ENCODE measurements at regions not wholly inside any gene's neighbourhood (a gene's known extent, or its start where the extent isn't known, plus 50 kb on each side); places are given as distances from the start of the nearest gene placed in this dataset.

DNA sequence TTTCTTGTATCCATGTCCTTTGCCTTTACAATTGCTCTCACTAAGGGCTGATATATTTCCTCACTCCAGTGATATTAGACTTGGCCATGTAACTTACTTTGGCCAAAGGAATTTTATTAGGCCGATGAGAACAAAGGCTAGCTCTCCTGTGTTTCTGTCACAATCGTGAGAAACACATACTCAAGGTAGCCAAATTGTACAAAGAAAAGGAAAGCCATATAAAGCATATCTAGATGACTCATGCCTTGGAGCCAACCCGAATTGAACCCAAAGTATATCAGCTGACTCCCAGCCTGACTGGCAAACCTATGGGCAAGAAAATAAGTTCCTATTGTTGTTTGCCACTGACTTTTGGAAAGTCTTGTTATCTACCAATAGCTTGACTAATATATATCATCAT is 371.7 kb upstream of the LRRC7 start:
- TF ChIP-seq, protein P1, sequence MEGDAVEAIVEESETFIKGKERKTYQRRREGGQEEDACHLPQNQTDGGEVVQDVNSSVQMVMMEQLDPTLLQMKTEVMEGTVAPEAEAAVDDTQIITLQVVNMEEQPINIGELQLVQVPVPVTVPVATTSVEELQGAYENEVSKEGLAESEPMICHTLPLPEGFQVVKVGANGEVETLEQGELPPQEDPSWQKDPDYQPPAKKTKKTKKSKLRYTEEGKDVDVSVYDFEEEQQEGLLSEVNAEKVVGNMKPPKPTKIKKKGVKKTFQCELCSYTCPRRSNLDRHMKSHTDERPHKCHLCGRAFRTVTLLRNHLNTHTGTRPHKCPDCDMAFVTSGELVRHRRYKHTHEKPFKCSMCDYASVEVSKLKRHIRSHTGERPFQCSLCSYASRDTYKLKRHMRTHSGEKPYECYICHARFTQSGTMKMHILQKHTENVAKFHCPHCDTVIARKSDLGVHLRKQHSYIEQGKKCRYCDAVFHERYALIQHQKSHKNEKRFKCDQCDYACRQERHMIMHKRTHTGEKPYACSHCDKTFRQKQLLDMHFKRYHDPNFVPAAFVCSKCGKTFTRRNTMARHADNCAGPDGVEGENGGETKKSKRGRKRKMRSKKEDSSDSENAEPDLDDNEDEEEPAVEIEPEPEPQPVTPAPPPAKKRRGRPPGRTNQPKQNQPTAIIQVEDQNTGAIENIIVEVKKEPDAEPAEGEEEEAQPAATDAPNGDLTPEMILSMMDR (IDR thresholded peaks at IDR 0.05): no peak
- Histone ChIP-seq H3K4me3 (no peak overlapping the region), H3K27ac (no peak overlapping the region)
- DNase-seq (ENCODE audit: low spot score): no peak

DNA sequence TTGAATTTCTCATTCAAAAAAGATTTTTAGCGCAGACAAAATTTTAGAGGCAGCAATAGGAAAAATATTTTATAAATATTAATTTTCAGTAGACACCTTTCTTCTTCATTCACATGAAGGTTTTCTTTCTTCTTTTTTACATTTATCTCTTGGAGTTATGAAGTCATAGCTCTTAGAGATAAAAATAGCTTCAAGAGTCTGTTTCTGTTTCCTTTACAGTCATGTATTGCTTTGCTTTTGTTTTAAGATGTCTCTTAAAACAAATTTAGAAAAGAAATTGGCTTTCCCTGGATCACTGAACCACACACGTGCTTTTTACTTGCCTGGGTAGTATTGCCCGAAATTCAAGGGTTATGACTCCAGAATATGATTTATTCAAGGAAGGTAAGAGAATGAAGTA is 369.9 kb upstream of the LRRC7 start:
- Histone ChIP-seq H3K4me3 (no peak overlapping the region), H3K27ac (no peak overlapping the region)
- TF ChIP-seq, protein P1 (IDR thresholded peaks at IDR 0.05): no peak
- DNase-seq (ENCODE audit: low spot score): no peak

GRCh38 chr1:69201716-69202115 is 366.0 kb upstream of the LRRC7 start:
- DNase-seq (ENCODE audit: low spot score): no peak
- TF ChIP-seq, protein P1 (IDR thresholded peaks at IDR 0.05): no peak
- Histone ChIP-seq H3K27ac (no peak overlapping the region), H3K4me3 (no peak overlapping the region)

DNA sequence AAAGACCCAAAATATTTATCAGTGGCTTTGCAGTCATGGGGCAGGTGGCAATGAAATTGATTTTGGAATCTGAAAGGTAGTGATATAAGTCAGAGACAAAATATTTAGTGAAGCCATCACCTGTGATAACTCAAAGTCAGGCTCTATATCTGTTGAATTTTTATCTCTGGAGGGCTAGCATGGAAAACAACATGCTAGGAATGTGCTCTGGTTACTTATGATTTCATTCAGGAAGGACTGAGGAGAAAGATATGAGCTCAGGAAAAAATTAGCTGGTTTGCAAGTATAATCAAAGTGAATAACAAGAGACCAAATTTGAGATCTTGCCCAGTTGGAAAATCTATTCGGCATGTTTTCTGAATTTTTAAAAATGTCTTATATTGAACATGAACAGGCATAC is 364.6 kb upstream of the LRRC7 start:
- TF ChIP-seq, protein P1 (IDR thresholded peaks at IDR 0.05): no peak
- Histone ChIP-seq H3K4me3 (no peak overlapping the region), H3K27ac (no peak overlapping the region)
- no peak for DNase-seq (ENCODE audit: low spot score)

DNA sequence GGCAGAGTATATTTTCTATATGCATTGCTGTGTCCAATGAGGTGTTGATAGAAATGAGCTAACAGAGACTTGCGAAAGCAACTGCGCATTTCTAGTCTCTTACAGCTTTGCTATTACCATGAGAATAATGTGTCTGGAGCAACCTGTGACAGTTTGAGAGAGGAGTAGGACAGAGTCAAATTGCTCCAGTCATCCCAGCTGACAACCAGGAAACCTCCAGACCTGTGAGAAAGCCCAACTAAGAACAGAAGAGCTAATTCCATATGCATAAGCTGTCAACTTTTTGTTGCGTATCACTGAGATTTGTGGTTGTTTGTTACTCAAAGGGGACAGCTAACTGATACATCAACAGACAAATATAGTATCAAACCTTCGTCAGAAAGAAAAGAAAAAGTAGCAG is 354.1 kb upstream of the LRRC7 start:
- no peak for DNase-seq (ENCODE audit: low spot score)
- no peak overlapping the region for H3K4me3 ChIP-seq
- TF ChIP-seq, protein P1 (IDR thresholded peaks at IDR 0.05): no peak
- no peak overlapping the region for H3K27ac ChIP-seq

DNA sequence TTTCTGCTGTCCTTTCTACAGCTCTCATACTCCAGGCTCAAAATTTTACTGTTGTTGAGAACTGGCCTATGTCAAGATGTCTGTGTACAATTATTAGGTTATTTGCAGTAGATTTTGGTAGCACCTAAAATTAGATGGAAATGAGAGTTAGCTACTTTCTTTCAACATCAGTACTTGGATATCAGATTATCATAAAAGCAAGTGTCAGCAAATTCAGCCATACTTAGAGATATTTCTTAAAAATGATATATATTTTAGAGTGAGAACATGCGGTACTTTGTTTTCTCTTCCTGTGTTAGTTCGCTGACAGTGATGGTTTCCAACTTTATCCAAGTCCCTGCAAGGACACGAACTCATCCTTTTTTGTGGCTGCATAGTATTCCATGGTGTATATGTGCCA is 351.8 kb upstream of the LRRC7 start:
- H3K27ac ChIP-seq: no peak overlapping the region
- TF ChIP-seq, protein P1 (IDR thresholded peaks at IDR 0.05): no peak
- DNase-seq (ENCODE audit: low spot score): no peak
- H3K4me3 ChIP-seq: no peak overlapping the region

DNA sequence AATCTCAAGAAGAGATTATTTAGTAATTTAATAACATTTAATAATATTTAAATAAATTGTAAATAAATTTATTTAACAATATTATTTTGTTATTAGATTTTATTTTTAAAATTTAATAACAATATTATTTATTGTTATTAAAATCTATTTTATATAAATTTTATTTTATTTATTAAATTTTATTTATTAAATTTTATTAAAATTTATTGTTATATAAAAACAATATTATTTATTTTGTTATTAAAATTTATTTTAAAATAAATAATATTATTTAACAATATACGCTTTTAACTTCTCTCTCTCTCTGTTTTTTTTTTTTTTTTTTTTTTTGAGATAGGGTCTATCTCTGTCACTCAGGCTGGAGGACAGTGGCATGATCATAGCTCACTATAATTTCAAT is 347.1 kb upstream of the LRRC7 start:
- TF ChIP-seq, protein P1 (IDR thresholded peaks at IDR 0.05): no peak
- no peak overlapping the region for H3K27ac ChIP-seq

More for the DNA sequence above, 347.1 kb upstream of the LRRC7 start:
- no peak for DNase-seq (ENCODE audit: low spot score)
- H3K4me3 ChIP-seq: no peak overlapping the region
